SK-N-SH (cell line): ENCODE measurements at regions not wholly inside any gene's neighbourhood (a gene's known extent, or its start where the extent isn't known, plus 50 kb on each side); places are given as distances from the start of the nearest gene placed in this dataset.

ENCODE experiments used
- CTCF ChIA-PET: fragments of 300-600, 350-600 bp; formaldehyde crosslinking; extraction: SDS; loops from one replicate; lab custom pipeline; 2021; lab: Yijun Ruan, JAX
- POLR2A ChIA-PET: fragments of 350-600 bp; sonication (Branson Sonifier 250); formaldehyde crosslinking; extraction: SDS; loops from one replicate; lab custom pipeline; 2020; ENCODE audit warnings: antibody characterized with exemption, inconsistent platforms; lab: Yijun Ruan, JAX
- DNase-seq: peaks from one replicate; pipeline ENCODE4 v3.0.0; 2012
- H2AFZ ChIP-seq: fragments of 200-600 bp; sonication (generic); 2 replicates; pipeline ENCODE4 v1.8.1; 2016; ENCODE audit warnings: antibody characterized with exemption, mild to moderate bottlenecking, low read depth
- H3F3A ChIP-seq: fragments of 200-600 bp; sonication (generic); replicated peaks from 2 replicates; pipeline ENCODE3; 2016; ENCODE audit warnings: antibody characterized with exemption, mild to moderate bottlenecking; ENCODE audit not compliant: insufficient read depth
- H3K27ac ChIP-seq, 2 experiments: fragments of 200-500 bp in 1 of 2; fragments of 200-600 bp in 1 of 2; sonication (Bioruptor generic) in 1 of 2; sonication (generic), shearing (Covaris generic) in 1 of 2; 2 replicates each; pipeline versions ENCODE4 v1.5.1 to v1.6.1; 2014 to 2016; ENCODE audit warnings: low read depth in 2 of 2, inconsistent platforms in 1 of 2, low read length in 1 of 2, mild to moderate bottlenecking in 1 of 2, mixed read lengths in 1 of 2
- H3K27me3 ChIP-seq: fragments of 200-600 bp; sonication (generic), shearing (Covaris generic); 2 replicates; pipeline ENCODE4 v1.6.1; 2016; ENCODE audit warnings: mixed run types; ENCODE audit not compliant: insufficient read depth
- H3K36me3 ChIP-seq, 2 experiments: fragments of 200-500 bp in 1 of 2; fragments of 200-600 bp in 1 of 2; sonication (Bioruptor generic) in 1 of 2; sonication (generic) in 1 of 2; replicated peaks in 1 of 2; 2 replicates each; pipeline versions ENCODE3 to v1.5.1; 2014 to 2016; ENCODE audit warnings: low read length in 1 of 2, mild to moderate bottlenecking in 1 of 2; ENCODE audit not compliant: insufficient read depth in 2 of 2, control insufficient read depth in 1 of 2
- H3K4me1 ChIP-seq, 2 experiments: fragments of 200-500 bp in 1 of 2; fragments of 200-600 bp in 1 of 2; sonication (Bioruptor generic) in 1 of 2; sonication (generic), shearing (Covaris generic) in 1 of 2; 2 replicates each; pipeline versions ENCODE4 v1.5.1 to v1.6.1; 2014 to 2016; ENCODE audit warnings: low read depth in 1 of 2, low read length in 1 of 2, mixed run types in 1 of 2; ENCODE audit not compliant: insufficient read depth in 2 of 2, control insufficient read depth in 1 of 2
- H3K4me2 ChIP-seq: fragments of 200-600 bp; sonication (generic), shearing (Covaris generic); 2 replicates; pipeline ENCODE4 v1.6.1; 2017; ENCODE audit warnings: mixed run types
- H3K4me3 ChIP-seq, 2 experiments: fragments of 200-500 bp in 1 of 2; fragments of 200-600 bp in 1 of 2; sonication (Bioruptor generic) in 1 of 2; sonication (generic), shearing (Covaris generic) in 1 of 2; 2 replicates each; pipeline versions ENCODE4 v1.5.1 to v1.8.1; 2014 to 2016; ENCODE audit warnings: low read depth in 2 of 2, inconsistent platforms in 1 of 2, low read length in 1 of 2, mild to moderate bottlenecking in 1 of 2, mixed read lengths in 1 of 2, moderate library complexity in 1 of 2
- H3K79me2 ChIP-seq: fragments of 200-600 bp; sonication (generic); 2 replicates; pipeline ENCODE4 v1.8.1; 2017; ENCODE audit warnings: mild to moderate bottlenecking; ENCODE audit not compliant: insufficient read depth
- H3K9ac ChIP-seq: fragments of 200-600 bp; sonication (generic); 2 replicates; pipeline ENCODE4 v1.6.1; 2017; ENCODE audit warnings: mixed run types
- H3K9me2 ChIP-seq: fragments of 200-600 bp; sonication (generic); 2 replicates; pipeline ENCODE4 v1.6.1; 2017; ENCODE audit warnings: mixed run types
- H3K9me3 ChIP-seq: fragments of 200-600 bp; sonication (generic); 2 replicates; pipeline ENCODE4 v1.6.1; 2017; ENCODE audit warnings: mixed run types, mild to moderate bottlenecking, moderate library complexity
- H4K20me1 ChIP-seq: fragments of 200-600 bp; sonication (generic); 2 replicates; pipeline ENCODE4 v1.6.1; 2017; ENCODE audit warnings: mild to moderate bottlenecking, mixed run types; ENCODE audit not compliant: insufficient read depth
- EP300 ChIP-seq, 2 experiments: IDR thresholded peaks; 2 replicates each; pipeline versions ENCODE4 v1.4.0 to v1.6.1; 2012; ENCODE audit warnings: borderline replicate concordance in 1 of 2, low read depth in 1 of 2, low read length in 1 of 2
- FOSL2 ChIP-seq: IDR thresholded peaks from 2 replicates; pipeline ENCODE4 v1.4.0; 2012; ENCODE audit warnings: low read depth, mild to moderate bottlenecking, moderate library complexity, borderline replicate concordance
- FOXM1 ChIP-seq: IDR thresholded peaks from 2 replicates; pipeline ENCODE4 v1.4.0; 2012; ENCODE audit warnings: low read depth, mild to moderate bottlenecking
- GABPA ChIP-seq: IDR thresholded peaks from 2 replicates; pipeline ENCODE4 v1.4.0; 2012; ENCODE audit warnings: low read depth, mild to moderate bottlenecking
- GATA2 ChIP-seq: sonication (generic); formaldehyde crosslinking; IDR thresholded peaks from 2 replicates; pipeline ENCODE4 v1.5.0; 2020; ENCODE audit warnings: mild to moderate bottlenecking, missing genetic modification reagents
- JUND ChIP-seq: IDR thresholded peaks from 2 replicates; pipeline ENCODE4 v1.4.0; 2012
- NRF1 ChIP-seq: IDR thresholded peaks from 2 replicates; pipeline ENCODE4 v1.6.1; 2012; ENCODE audit warnings: low read depth, mild to moderate bottlenecking, low read length
- RAD21 ChIP-seq: IDR thresholded peaks from 2 replicates; pipeline ENCODE4 v1.6.1; 2012; ENCODE audit warnings: mild to moderate bottlenecking, low read length
- SIN3A ChIP-seq: IDR thresholded peaks from 2 replicates; pipeline ENCODE4 v1.6.1; 2012; ENCODE audit warnings: low read depth, mild to moderate bottlenecking, low read length, moderate library complexity, borderline replicate concordance
- SMC3 ChIP-seq: IDR thresholded peaks from 2 replicates; pipeline ENCODE4 v1.6.1; 2012; ENCODE audit warnings: low read depth, low read length, improper control_type of control experiment
- TAF1 ChIP-seq: IDR thresholded peaks from 2 replicates; pipeline ENCODE4 v1.6.1; 2012; ENCODE audit warnings: low read depth, mild to moderate bottlenecking, low read length, moderate library complexity, borderline replicate concordance
- TCF12 ChIP-seq: IDR thresholded peaks from 2 replicates; pipeline ENCODE4 v1.4.0; 2012
- TEAD4 ChIP-seq: IDR thresholded peaks from 2 replicates; pipeline ENCODE4 v1.4.0; 2012; ENCODE audit warnings: mild to moderate bottlenecking, borderline replicate concordance; ENCODE audit not compliant: insufficient read depth
- WGBS: methylation state at CpG from one replicate; pipeline ENCODE4 v1.1.6; 2017; ENCODE audit warnings: low lambda C conversion rate; 5-methylcytosine and 5-hydroxymethylcytosine counted together
- TF ChIP-seq, protein P1 (sequence below): IDR thresholded peaks from 2 replicates; pipeline ENCODE4 v1.4.0; 2012; ENCODE audit warnings: low read depth, borderline replicate concordance
- TF ChIP-seq, protein P2 (sequence below): fragments of 150-350 bp; IDR thresholded peaks from 2 replicates; pipeline ENCODE4 v1.6.1; 2016; ENCODE audit warnings: mild to moderate bottlenecking, low read depth, low read length
- TF ChIP-seq, protein P3 (sequence below): IDR thresholded peaks from 2 replicates; pipeline ENCODE4 v1.4.0; 2012; ENCODE audit warnings: low read depth
- TF ChIP-seq, protein P4 (sequence below): IDR thresholded peaks from 2 replicates; pipeline ENCODE4 v1.6.1; 2012; ENCODE audit warnings: mild to moderate bottlenecking, low read depth, low read length, moderate library complexity

DNA sequence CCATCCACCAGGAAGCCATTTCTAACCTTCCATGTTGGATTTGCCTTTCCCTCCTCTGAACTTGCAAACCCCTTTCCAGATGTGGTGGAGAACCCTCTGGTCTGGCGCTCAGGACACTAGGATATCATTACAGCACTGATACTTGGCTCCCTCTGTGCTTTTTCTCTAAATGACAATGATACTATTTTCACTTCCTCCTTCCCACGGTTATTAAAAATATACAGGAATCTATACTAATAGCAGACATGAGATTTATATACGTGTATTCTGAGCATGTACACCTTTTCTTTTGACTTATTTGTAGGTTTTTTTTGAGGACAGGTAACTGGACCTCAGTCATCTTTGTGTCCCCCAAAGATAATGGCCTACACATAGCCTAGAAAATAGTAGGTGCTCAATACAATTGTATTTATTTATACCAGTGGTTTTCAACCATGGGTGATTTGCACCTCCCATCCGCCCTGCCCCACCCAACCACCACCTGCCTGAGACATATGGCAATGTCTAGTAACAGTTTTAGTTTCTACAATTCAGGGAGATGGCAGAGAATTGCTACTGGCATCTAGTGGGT, 60.4 kb upstream of the PLAC8 start:
- no peaks in the 10 kb centered on the region for H3K27me3 ChIP-seq
- no peak overlapping the region for H3K4me3 ChIP-seq
- no peaks in the 10 kb centered on the region for H3K9me3 ChIP-seq
- no peaks in the 10 kb centered on the region for H3K36me3 ChIP-seq
- ChIA-PET POLR2A (no interaction called here), CTCF (interaction anchor here (0.6 kb wide), 1 partner anchor 614 kb away, joined by 3 read pairs; no protein-coding TSS in a partner anchor)
- no peak overlapping the region for H3K4me2 ChIP-seq
- H3K27ac ChIP-seq, result no peak overlapping the region
- no peak overlapping the region for H3K9ac ChIP-seq
- no peaks in the 10 kb centered on the region for H4K20me1 ChIP-seq
- DNase-seq, result no peak
- no peaks in the 10 kb centered on the region for H3K79me2 ChIP-seq
- H3K9me2 ChIP-seq, result no peaks in the 10 kb centered on the region
- H3F3A ChIP-seq, result no peaks in the 10 kb centered on the region
- no peaks in the 10 kb centered on the region for H3K4me1 ChIP-seq
- TF ChIP-seq, protein P1, sequence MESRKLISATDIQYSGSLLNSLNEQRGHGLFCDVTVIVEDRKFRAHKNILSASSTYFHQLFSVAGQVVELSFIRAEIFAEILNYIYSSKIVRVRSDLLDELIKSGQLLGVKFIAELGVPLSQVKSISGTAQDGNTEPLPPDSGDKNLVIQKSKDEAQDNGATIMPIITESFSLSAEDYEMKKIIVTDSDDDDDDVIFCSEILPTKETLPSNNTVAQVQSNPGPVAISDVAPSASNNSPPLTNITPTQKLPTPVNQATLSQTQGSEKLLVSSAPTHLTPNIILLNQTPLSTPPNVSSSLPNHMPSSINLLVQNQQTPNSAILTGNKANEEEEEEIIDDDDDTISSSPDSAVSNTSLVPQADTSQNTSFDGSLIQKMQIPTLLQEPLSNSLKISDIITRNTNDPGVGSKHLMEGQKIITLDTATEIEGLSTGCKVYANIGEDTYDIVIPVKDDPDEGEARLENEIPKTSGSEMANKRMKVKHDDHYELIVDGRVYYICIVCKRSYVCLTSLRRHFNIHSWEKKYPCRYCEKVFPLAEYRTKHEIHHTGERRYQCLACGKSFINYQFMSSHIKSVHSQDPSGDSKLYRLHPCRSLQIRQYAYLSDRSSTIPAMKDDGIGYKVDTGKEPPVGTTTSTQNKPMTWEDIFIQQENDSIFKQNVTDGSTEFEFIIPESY, result no peak
- TF ChIP-seq TCF12 (no peak), FOSL2 (no peak)
- 28% methylated on average over 4 of the region's 4 CpGs for WGBS
- no peak overlapping the region for H2AFZ ChIP-seq

DNA sequence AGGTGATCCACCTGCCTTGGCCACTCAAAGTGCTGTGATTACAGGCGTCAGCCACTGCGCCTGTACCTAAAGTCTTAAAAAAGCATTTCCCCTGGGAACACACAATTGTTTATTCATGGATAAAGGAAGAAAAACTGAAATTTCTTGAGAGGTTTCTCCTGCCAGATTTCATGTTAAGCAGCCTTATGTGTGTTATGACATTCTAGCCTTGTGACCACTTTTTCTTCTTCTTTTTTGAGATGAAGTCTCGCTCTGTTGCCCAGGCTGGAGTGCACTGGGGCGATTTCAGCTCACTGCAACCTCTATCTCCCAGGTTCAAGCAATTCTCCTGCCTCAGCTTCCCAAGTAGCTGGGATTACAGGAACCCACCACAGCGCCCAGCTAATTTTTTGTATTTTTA, 57.8 kb upstream of the PLAC8 start:
- ChIA-PET POLR2A (no interaction called here), CTCF (no interaction called here)
- DNase-seq, result no peak
- Histone ChIP-seq H3K27me3 (no peaks in the 10 kb centered on the region), H2AFZ (no peak overlapping the region), H3F3A (no peaks in the 10 kb centered on the region), H3K4me2 (no peak overlapping the region), H3K9ac (no peak overlapping the region), H3K4me1 (no peaks in the 10 kb centered on the region), H3K9me2 (no peaks in the 10 kb centered on the region), H3K27ac (no peak overlapping the region), H3K4me3 (no peak overlapping the region), H4K20me1 (no peaks in the 10 kb centered on the region), H3K9me3 (no peaks in the 10 kb centered on the region), H3K36me3 (no peaks in the 10 kb centered on the region), H3K79me2 (no peaks in the 10 kb centered on the region)
- 68% methylated on average over 5 of the region's 5 CpGs for WGBS
- TF ChIP-seq RAD21 (no peak), NRF1 (no peak), GATA2 (CRISPR knock-in tag) (no peak), FOSL2 (no peak), SIN3A (no peak), TAF1 (no peak), TEAD4 (no peak), JUND (no peak), GABPA (no peak), SMC3 (no peak), EP300 (IDR thresholded peaks at IDR 0.05; ENCODE audit: borderline replicate concordance in 1 of 2, low read depth in 1 of 2, low read length in 1 of 2) (no peak), TCF12 (no peak), FOXM1 (no peak)
- TF ChIP-seq, protein P2, sequence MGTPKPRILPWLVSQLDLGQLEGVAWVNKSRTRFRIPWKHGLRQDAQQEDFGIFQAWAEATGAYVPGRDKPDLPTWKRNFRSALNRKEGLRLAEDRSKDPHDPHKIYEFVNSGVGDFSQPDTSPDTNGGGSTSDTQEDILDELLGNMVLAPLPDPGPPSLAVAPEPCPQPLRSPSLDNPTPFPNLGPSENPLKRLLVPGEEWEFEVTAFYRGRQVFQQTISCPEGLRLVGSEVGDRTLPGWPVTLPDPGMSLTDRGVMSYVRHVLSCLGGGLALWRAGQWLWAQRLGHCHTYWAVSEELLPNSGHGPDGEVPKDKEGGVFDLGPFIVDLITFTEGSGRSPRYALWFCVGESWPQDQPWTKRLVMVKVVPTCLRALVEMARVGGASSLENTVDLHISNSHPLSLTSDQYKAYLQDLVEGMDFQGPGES, result no peak
- TF ChIP-seq, protein P3, sequence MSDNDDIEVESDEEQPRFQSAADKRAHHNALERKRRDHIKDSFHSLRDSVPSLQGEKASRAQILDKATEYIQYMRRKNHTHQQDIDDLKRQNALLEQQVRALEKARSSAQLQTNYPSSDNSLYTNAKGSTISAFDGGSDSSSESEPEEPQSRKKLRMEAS, result no peak
- TF ChIP-seq, protein P1, result no peak
- TF ChIP-seq, protein P4, sequence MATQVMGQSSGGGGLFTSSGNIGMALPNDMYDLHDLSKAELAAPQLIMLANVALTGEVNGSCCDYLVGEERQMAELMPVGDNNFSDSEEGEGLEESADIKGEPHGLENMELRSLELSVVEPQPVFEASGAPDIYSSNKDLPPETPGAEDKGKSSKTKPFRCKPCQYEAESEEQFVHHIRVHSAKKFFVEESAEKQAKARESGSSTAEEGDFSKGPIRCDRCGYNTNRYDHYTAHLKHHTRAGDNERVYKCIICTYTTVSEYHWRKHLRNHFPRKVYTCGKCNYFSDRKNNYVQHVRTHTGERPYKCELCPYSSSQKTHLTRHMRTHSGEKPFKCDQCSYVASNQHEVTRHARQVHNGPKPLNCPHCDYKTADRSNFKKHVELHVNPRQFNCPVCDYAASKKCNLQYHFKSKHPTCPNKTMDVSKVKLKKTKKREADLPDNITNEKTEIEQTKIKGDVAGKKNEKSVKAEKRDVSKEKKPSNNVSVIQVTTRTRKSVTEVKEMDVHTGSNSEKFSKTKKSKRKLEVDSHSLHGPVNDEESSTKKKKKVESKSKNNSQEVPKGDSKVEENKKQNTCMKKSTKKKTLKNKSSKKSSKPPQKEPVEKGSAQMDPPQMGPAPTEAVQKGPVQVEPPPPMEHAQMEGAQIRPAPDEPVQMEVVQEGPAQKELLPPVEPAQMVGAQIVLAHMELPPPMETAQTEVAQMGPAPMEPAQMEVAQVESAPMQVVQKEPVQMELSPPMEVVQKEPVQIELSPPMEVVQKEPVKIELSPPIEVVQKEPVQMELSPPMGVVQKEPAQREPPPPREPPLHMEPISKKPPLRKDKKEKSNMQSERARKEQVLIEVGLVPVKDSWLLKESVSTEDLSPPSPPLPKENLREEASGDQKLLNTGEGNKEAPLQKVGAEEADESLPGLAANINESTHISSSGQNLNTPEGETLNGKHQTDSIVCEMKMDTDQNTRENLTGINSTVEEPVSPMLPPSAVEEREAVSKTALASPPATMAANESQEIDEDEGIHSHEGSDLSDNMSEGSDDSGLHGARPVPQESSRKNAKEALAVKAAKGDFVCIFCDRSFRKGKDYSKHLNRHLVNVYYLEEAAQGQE, result no peak
